Muscle of leg (tissue), 3 donors: ENCODE measurements at regions not wholly inside any gene's neighbourhood (a gene's known extent, or its start where the extent isn't known, plus 50 kb on each side); places are given as distances from the start of the nearest gene placed in this dataset.

Experiments
- DNase-seq: peaks from one replicate; pipeline ENCODE4 v3.0.0; 2013
- H3K27ac ChIP-seq: one replicate; pipeline ENCODE4 v1.5.1; 2013; ENCODE audit warnings: mild to moderate bottlenecking, low read length, control low read depth
- H3K27me3 ChIP-seq: one replicate; pipeline ENCODE4 v1.6.1; 2013; ENCODE audit warnings: low read length; ENCODE audit not compliant: control insufficient read depth, insufficient read depth
- H3K36me3 ChIP-seq: one replicate; pipeline ENCODE4 v1.6.1; 2013; ENCODE audit warnings: low read length; ENCODE audit not compliant: control insufficient read depth, insufficient read depth
- H3K4me1 ChIP-seq: one replicate; pipeline ENCODE4 v1.6.1; 2013; ENCODE audit warnings: low read length; ENCODE audit not compliant: control insufficient read depth, insufficient read depth
- H3K4me3 ChIP-seq: one replicate; pipeline ENCODE4 v1.5.1; 2013; ENCODE audit warnings: low read length, control low read depth
- H3K9me3 ChIP-seq: replicated peaks from 2 replicates; pipeline ENCODE4 v1.6.1; 2013; ENCODE audit warnings: low read depth, low read length; ENCODE audit not compliant: control insufficient read depth
- WGBS: methylation state at CpG from one replicate; pipeline ENCODE4 v1.1.5; 2013; ENCODE audit warnings: missing lambda C conversion rate; ENCODE audit not compliant: insufficient coverage; 5-methylcytosine and 5-hydroxymethylcytosine counted together

GRCh38 chr3:65238652-65239051 lies 550.9 kb upstream of the ADAMTS9 start:
- H3K4me3 ChIP-seq, result no peak overlapping the region
- no peaks in the 10 kb centered on the region for H3K27me3 ChIP-seq
- H3K9me3 ChIP-seq, result no peaks in the 10 kb centered on the region
- H3K36me3 ChIP-seq, result no peaks in the 10 kb centered on the region
- no peak overlapping the region for H3K27ac ChIP-seq
- H3K4me1 ChIP-seq, result no peaks in the 10 kb centered on the region
- DNase-seq, result no peak
- WGBS, result no CpG with 5 or more reads among the region's 2 CpGs

- H3K9me3 ChIP-seq, result no peaks in the 10 kb centered on the region
- no CpG with 5 or more reads among the region's 2 CpGs for WGBS
- no peak overlapping the region for H3K27ac ChIP-seq
- H3K4me1 ChIP-seq, result no peaks in the 10 kb centered on the region
- H3K27me3 ChIP-seq, result no peaks in the 10 kb centered on the region
- no peak overlapping the region for H3K4me3 ChIP-seq
- H3K36me3 ChIP-seq, result no peaks in the 10 kb centered on the region
- DNase-seq, result no peak
Observed at GRCh38 chr3:65234499-65234898, 546.7 kb upstream of the ADAMTS9 start.

GRCh38 chr3:65233561-65233960 lies 545.8 kb upstream of the ADAMTS9 start:
- Histone ChIP-seq H3K27me3 (no peaks in the 10 kb centered on the region), H3K4me1 (no peaks in the 10 kb centered on the region), H3K27ac (no peak overlapping the region), H3K36me3 (no peaks in the 10 kb centered on the region), H3K4me3 (no peak overlapping the region), H3K9me3 (no peaks in the 10 kb centered on the region)
- 50% methylated on average over 1 of the region's 5 CpGs for WGBS
- DNase-seq, result no peak

- H3K27ac ChIP-seq, result no peak overlapping the region
- no peaks in the 10 kb centered on the region for H3K36me3 ChIP-seq
- no peak for DNase-seq
- no peaks in the 10 kb centered on the region for H3K27me3 ChIP-seq
- no CpG with 5 or more reads among the region's 4 CpGs for WGBS
- H3K4me1 ChIP-seq, result no peaks in the 10 kb centered on the region
- H3K9me3 ChIP-seq, result no peaks in the 10 kb centered on the region
- H3K4me3 ChIP-seq, result no peak overlapping the region
Observed at GRCh38 chr3:65231544-65231943, 543.7 kb upstream of the ADAMTS9 start.

GRCh38 chr3:65230261-65231139 lies 542.7 kb upstream of the ADAMTS9 start:
- H3K4me1 ChIP-seq, result no peaks in the 10 kb centered on the region
- 49% methylated on average over 10 of the region's 14 CpGs for WGBS
- H3K4me3 ChIP-seq, result no peak overlapping the region
- H3K27me3 ChIP-seq, result no peaks in the 10 kb centered on the region
- no peak for DNase-seq
- no peaks in the 10 kb centered on the region for H3K9me3 ChIP-seq
- H3K36me3 ChIP-seq, result no peaks in the 10 kb centered on the region
- no peak overlapping the region for H3K27ac ChIP-seq

GRCh38 chr3:65226287-65226686 lies 538.5 kb upstream of the ADAMTS9 start:
- H3K4me3 ChIP-seq, result no peak overlapping the region
- no CpG with 5 or more reads among the region's 1 CpG for WGBS
- no peaks in the 10 kb centered on the region for H3K4me1 ChIP-seq
- DNase-seq, result no peak
- no peak overlapping the region for H3K27ac ChIP-seq
- H3K36me3 ChIP-seq, result no peaks in the 10 kb centered on the region
- no peaks in the 10 kb centered on the region for H3K27me3 ChIP-seq
- H3K9me3 ChIP-seq, result no peaks in the 10 kb centered on the region

GRCh38 chr3:65210026-65210814 lies 522.4 kb upstream of the ADAMTS9 start:
- peaks cover 4% of the 10 kb centered on the region for H3K9me3 ChIP-seq
- H3K36me3 ChIP-seq, result no peaks in the 10 kb centered on the region
- H3K4me3 ChIP-seq, result no peak overlapping the region
- peak; percentile 41 for DNase-seq
- H3K27ac ChIP-seq, result no peak overlapping the region
- no peaks in the 10 kb centered on the region for H3K27me3 ChIP-seq
- WGBS, result no CpG with 5 or more reads among the region's 1 CpG
- H3K4me1 ChIP-seq, result no peaks in the 10 kb centered on the region

- H3K9me3 ChIP-seq, result peaks cover 4% of the 10 kb centered on the region
- no peaks in the 10 kb centered on the region for H3K27me3 ChIP-seq
- no CpG with 5 or more reads among the region's 2 CpGs for WGBS
Observed at GRCh38 chr3:65202395-65202794, 514.6 kb upstream of the ADAMTS9 start.

GRCh38 chr3:65201926-65202325 lies 514.1 kb upstream of the ADAMTS9 start:
- no peak overlapping the region for H3K4me3 ChIP-seq
- no peak overlapping the region for H3K27ac ChIP-seq
- whole genome bisulfite sequencing, result no CpG with 5 or more reads among the region's 2 CpGs
- H3K27me3 ChIP-seq, result no peaks in the 10 kb centered on the region
- DNase-seq, result no peak
- H3K4me1 ChIP-seq, result no peaks in the 10 kb centered on the region
- H3K9me3 ChIP-seq, result peaks cover 4% of the 10 kb centered on the region
- no peaks in the 10 kb centered on the region for H3K36me3 ChIP-seq

More at GRCh38 chr3:65202395-65202794, 514.6 kb upstream of the ADAMTS9 start:
- H3K27ac ChIP-seq, result no peak overlapping the region
- H3K36me3 ChIP-seq, result no peaks in the 10 kb centered on the region
- no peak for DNase-seq
- no peak overlapping the region for H3K4me3 ChIP-seq
- H3K4me1 ChIP-seq, result no peaks in the 10 kb centered on the region

GRCh38 chr3:65200310-65200970 lies 512.6 kb upstream of the ADAMTS9 start:
- H3K4me1 ChIP-seq, result no peaks in the 10 kb centered on the region
- H3K36me3 ChIP-seq, result no peaks in the 10 kb centered on the region
- no peak overlapping the region for H3K4me3 ChIP-seq
- no peak overlapping the region for H3K27ac ChIP-seq
- WGBS, result 39% methylated on average over 4 of the region's 5 CpGs
- DNase-seq, result no peak
- no peaks in the 10 kb centered on the region for H3K27me3 ChIP-seq
- no peaks in the 10 kb centered on the region for H3K9me3 ChIP-seq
